HepG2 (cell line): ENCODE measurements at regions not wholly inside any gene's neighbourhood (a gene's known extent, or its start where the extent isn't known, plus 50 kb on each side); places are given as distances from the start of the nearest gene placed in this dataset.

Experiments used
- BATF2 ChIP-seq: sonication (generic); formaldehyde crosslinking; IDR thresholded peaks from 2 replicates; pipeline ENCODE4 v1.8.0; 2022; ENCODE audit warnings: mild to moderate bottlenecking, missing genetic modification reagents, moderate library complexity
- CTCF ChIP-seq: sonication (generic); formaldehyde crosslinking; IDR thresholded peaks from 2 replicates; pipeline ENCODE4 v1.5.0; 2020; ENCODE audit warnings: mild to moderate bottlenecking, missing genetic modification reagents, moderate library complexity
- ZFP1 ChIP-seq: IDR thresholded peaks from 2 replicates; pipeline ENCODE4 v1.6.1; 2016
- ZNF274 ChIP-seq: sonication (generic); formaldehyde crosslinking; IDR thresholded peaks from 2 replicates; pipeline ENCODE4 v1.5.1; 2020; ENCODE audit warnings: mild to moderate bottlenecking, missing genetic modification reagents
- ZNF660 ChIP-seq: sonication (generic); formaldehyde crosslinking; IDR thresholded peaks from 2 replicates; pipeline ENCODE4 v1.5.1; 2020; ENCODE audit warnings: mild to moderate bottlenecking, low read depth, missing genetic modification reagents, borderline replicate concordance
- ZZZ3 ChIP-seq: sonication (generic); formaldehyde crosslinking; IDR thresholded peaks from 2 replicates; pipeline ENCODE4 v1.4.0; 2020; ENCODE audit warnings: missing genetic modification reagents, mild to moderate bottlenecking, borderline replicate concordance
- TF ChIP-seq, protein P1 (sequence below): IDR thresholded peaks from 2 replicates; pipeline ENCODE4 v1.4.0; 2020; ENCODE audit warnings: mild to moderate bottlenecking, missing genetic modification reagents

DNA sequence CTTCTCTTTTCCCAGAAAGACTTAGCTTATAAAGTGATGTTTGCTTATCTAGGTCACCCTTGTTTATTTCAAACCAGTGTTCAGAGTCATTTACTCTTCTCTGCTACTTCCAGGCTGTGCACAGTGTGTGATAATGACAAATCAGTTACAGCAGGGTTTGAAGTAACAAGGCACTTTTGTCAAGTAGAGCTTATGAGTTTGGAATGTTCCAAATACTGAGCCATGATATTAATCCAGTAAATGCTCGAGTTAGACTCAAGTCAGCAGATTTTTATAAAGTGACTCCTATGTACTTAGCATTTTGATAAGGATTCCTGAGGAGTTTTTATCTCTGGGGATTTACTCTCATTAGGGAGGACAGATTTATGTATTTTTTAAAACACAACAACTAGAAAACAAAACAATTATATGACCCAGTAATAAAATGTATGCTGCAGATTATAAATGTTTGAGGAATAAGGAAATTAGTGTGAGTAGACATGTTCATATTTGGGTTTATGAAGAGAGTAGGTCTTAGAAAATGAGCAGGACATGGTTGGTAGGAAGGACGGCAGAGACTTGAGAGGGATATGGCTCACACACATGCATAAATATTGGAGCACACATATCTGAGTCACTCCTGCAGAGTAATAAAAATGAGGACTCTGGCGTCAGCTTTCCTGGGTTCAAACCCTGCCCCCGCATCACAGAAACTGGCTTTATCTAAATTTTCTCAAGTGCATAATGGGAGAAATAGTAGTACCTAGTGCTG, 271.2 kb downstream of the FBXO8 start:
- TF ChIP-seq ZNF274 (CRISPR knock-in tag) (no peak), CTCF (CRISPR knock-in tag) (no peak), ZFP1 (no peak), ZZZ3 (CRISPR knock-in tag) (no peak), ZNF660 (CRISPR knock-in tag) (no peak), BATF2 (CRISPR knock-in tag) (no peak)
- TF ChIP-seq, protein P1, sequence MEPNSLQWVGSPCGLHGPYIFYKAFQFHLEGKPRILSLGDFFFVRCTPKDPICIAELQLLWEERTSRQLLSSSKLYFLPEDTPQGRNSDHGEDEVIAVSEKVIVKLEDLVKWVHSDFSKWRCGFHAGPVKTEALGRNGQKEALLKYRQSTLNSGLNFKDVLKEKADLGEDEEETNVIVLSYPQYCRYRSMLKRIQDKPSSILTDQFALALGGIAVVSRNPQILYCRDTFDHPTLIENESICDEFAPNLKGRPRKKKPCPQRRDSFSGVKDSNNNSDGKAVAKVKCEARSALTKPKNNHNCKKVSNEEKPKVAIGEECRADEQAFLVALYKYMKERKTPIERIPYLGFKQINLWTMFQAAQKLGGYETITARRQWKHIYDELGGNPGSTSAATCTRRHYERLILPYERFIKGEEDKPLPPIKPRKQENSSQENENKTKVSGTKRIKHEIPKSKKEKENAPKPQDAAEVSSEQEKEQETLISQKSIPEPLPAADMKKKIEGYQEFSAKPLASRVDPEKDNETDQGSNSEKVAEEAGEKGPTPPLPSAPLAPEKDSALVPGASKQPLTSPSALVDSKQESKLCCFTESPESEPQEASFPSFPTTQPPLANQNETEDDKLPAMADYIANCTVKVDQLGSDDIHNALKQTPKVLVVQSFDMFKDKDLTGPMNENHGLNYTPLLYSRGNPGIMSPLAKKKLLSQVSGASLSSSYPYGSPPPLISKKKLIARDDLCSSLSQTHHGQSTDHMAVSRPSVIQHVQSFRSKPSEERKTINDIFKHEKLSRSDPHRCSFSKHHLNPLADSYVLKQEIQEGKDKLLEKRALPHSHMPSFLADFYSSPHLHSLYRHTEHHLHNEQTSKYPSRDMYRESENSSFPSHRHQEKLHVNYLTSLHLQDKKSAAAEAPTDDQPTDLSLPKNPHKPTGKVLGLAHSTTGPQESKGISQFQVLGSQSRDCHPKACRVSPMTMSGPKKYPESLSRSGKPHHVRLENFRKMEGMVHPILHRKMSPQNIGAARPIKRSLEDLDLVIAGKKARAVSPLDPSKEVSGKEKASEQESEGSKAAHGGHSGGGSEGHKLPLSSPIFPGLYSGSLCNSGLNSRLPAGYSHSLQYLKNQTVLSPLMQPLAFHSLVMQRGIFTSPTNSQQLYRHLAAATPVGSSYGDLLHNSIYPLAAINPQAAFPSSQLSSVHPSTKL (CRISPR knock-in tag) = no peak
